Activated CD8-positive, alpha-beta T cell treated with anti-CD3 and anti-CD28 coated beads for 36 hours (primary cell): ENCODE measurements at regions not wholly inside any gene's neighbourhood (a gene's known extent, or its start where the extent isn't known, plus 50 kb on each side); places are given as distances from the start of the nearest gene placed in this dataset.

Experiments used
- ATAC-seq: fragments of 200-7000 bp; cut with Tn5 transposase; one replicate; pipeline ENCODE4 v1.10.0; 2021; ENCODE audit warnings: mild to moderate bottlenecking, moderate library complexity
- CTCF ChIA-PET: fragments of 350-600 bp; sonication (Branson Sonifier 250); formaldehyde crosslinking; loops from one replicate; lab custom pipeline; 2021; ENCODE audit warnings: antibody characterized with exemption; lab: Charles Lee
- POLR2A ChIA-PET: fragments of 350-600 bp; sonication (Branson Sonifier 250); formaldehyde crosslinking; loops from one replicate; lab custom pipeline; 2021; ENCODE audit warnings: antibody characterized with exemption; lab: Charles Lee
- DNase-seq: peaks from one replicate; pipeline ENCODE4 v3.0.0-alpha.2; 2020
- H3K27ac Mint-ChIP-seq: one replicate; pipeline ENCODE4 v1.8.0; 2021; ENCODE audit warnings: mild to moderate bottlenecking, mixed read lengths
- H3K27me3 Mint-ChIP-seq: one replicate; pipeline ENCODE4 v1.8.0; 2021; ENCODE audit warnings: mixed read lengths
- H3K36me3 Mint-ChIP-seq: one replicate; pipeline ENCODE4 v1.8.0; 2021; ENCODE audit warnings: low read depth, mixed read lengths
- H3K4me1 Mint-ChIP-seq: one replicate; pipeline ENCODE4 v1.8.0; 2021; ENCODE audit warnings: low read depth, mixed read lengths
- H3K4me3 Mint-ChIP-seq: one replicate; pipeline ENCODE4 v1.8.0; 2021; ENCODE audit warnings: mild to moderate bottlenecking, moderate library complexity, mixed read lengths
- H3K9me3 Mint-ChIP-seq: one replicate; pipeline ENCODE4 v1.8.0; 2021; ENCODE audit warnings: mixed read lengths
- intact Hi-C: fragments of 100-400 bp; cut with micrococcal nuclease; formaldehyde crosslinking; loops from one replicate; pipeline ENCODE4 v1.10.0; 2022
- TF ChIP-seq, protein P1 (sequence below): fragments of 200-600 bp; IDR thresholded peaks from one replicate; pipeline ENCODE4 v1.8.0; 2022; ENCODE audit warnings: antibody characterized with exemption, mild to moderate bottlenecking

DNA sequence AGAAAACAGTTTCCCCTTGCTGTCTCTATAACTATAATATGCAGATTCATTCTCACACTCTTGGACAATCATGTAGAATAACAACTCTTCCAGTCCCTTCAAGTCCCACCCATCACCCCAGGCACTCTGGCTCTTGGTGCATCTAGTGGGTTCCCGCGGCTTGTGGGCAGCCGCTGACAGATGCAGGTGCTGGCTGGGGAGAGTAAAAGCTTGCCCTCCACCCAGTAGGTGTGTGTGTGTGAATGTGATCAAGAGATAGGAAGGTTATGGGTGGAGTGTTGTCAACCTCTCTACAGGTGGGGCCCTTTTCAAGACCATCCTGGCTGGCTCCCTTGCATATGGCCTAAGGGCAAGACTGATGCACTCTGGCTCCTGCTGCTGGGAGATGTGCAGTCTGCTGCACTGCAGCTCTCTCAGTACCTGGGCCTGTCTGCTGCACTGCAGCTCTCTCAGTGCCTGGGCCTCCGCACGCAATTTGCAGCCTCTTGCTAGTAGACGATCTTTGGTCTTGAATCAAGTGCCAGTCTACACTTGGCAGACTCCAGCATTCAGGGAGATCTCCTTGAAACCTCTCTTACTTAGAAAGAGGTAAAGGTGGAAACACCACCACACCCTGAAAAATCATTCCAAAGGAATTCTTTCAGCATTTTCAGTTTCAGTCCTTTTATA, 189.7 kb upstream of the GDNF start:
- Mint-ChIP-seq H3K27ac (no peak overlapping the region), H3K27me3 (no peaks in the 10 kb centered on the region), H3K36me3 (no peaks in the 10 kb centered on the region), H3K9me3 (no peaks in the 10 kb centered on the region), H3K4me1 (no peaks in the 10 kb centered on the region), H3K4me3 (no peak overlapping the region)
- ChIA-PET POLR2A (no interaction called here), CTCF (no interaction called here)
- TF ChIP-seq, protein P1, sequence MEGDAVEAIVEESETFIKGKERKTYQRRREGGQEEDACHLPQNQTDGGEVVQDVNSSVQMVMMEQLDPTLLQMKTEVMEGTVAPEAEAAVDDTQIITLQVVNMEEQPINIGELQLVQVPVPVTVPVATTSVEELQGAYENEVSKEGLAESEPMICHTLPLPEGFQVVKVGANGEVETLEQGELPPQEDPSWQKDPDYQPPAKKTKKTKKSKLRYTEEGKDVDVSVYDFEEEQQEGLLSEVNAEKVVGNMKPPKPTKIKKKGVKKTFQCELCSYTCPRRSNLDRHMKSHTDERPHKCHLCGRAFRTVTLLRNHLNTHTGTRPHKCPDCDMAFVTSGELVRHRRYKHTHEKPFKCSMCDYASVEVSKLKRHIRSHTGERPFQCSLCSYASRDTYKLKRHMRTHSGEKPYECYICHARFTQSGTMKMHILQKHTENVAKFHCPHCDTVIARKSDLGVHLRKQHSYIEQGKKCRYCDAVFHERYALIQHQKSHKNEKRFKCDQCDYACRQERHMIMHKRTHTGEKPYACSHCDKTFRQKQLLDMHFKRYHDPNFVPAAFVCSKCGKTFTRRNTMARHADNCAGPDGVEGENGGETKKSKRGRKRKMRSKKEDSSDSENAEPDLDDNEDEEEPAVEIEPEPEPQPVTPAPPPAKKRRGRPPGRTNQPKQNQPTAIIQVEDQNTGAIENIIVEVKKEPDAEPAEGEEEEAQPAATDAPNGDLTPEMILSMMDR: no peak
- DNase-seq (no peak), ATAC-seq (no peak)
- intact Hi-C loops: no loop called here

DNA sequence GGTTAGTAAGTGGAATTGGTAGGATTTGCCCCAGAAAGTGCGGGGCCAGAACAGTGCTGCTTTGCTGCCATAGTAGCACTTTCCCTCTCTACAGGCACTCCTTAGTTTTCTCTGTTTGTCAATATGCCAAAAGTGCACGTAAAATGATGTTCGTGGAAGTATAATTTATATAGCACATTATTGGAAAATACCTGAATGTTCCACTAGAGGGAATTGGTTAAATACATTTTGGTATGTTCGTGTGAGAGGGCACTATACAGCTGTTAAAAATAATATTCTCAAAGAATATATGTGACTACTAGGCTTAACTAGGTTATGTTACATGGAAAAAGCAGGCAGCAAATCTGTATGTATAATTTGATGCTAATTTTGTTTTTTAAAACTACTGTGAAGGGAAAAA, 184.0 kb upstream of the GDNF start:
- POLR2A ChIA-PET: no interaction called here
- TF ChIP-seq, protein P1: no peak
- ATAC-seq (no peak), DNase-seq (no peak)
- Mint-ChIP-seq H3K9me3 (no peaks in the 10 kb centered on the region), H3K27me3 (peaks cover 2% of the 10 kb centered on the region), H3K27ac (no peak overlapping the region), H3K4me3 (no peak overlapping the region), H3K36me3 (no peaks in the 10 kb centered on the region), H3K4me1 (no peaks in the 10 kb centered on the region)
- CTCF ChIA-PET: no interaction called here
- intact Hi-C loops: no loop called here

DNA sequence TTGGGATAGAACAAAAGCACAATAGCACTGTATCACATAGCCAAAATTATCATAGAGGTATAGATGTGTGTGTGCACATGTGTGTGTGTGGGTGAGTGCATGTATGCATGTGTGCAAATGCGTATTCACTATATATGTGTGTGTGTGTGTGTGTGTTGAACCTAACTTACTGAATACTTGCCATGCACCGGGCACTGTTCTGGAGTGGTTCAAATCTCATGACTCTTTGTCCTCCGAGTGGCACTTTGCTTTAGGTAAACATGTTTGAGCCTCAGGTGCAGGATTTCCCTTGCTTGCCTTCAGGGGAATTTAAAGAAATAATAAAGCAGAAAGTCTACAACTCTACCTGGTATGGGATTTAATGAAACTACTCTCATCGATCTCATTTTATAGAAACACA, 183.5 kb upstream of the GDNF start:
- intact Hi-C loops: no loop called here
- TF ChIP-seq, protein P1: no peak
- ChIA-PET CTCF (no interaction called here), POLR2A (no interaction called here)
- ATAC-seq (no peak), DNase-seq (no peak)
- H3K9me3 Mint-ChIP-seq: no peaks in the 10 kb centered on the region
- H3K27ac Mint-ChIP-seq: no peak overlapping the region
- no peak overlapping the region for H3K4me3 Mint-ChIP-seq
- no peaks in the 10 kb centered on the region for H3K4me1 Mint-ChIP-seq
- no peaks in the 10 kb centered on the region for H3K36me3 Mint-ChIP-seq
- peaks cover 2% of the 10 kb centered on the region for H3K27me3 Mint-ChIP-seq

DNA sequence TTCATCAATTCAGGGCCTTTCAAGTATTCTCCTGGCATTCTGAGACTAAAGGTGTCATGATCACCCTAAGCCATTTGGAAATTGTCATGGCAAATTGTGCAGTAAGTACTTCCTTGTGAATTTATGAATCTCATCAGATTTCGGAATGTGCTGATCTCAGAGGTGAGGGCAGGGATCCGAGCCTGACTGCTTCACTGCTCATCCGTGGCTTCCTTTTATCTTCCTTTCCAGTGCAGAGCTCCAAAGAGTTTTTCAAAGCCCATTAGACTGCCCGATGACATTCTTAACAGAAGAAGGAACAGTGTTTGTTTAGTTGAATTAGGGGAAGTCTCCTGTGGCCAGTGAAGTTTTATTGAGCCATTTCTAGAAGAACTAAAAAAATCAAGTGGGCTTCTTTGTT, 182.8 kb upstream of the GDNF start:
- Mint-ChIP-seq H3K4me1 (no peaks in the 10 kb centered on the region), H3K27me3 (peaks cover 2% of the 10 kb centered on the region), H3K27ac (no peak overlapping the region), H3K36me3 (no peaks in the 10 kb centered on the region), H3K9me3 (no peaks in the 10 kb centered on the region), H3K4me3 (no peak overlapping the region)
- ChIA-PET CTCF (no interaction called here), POLR2A (interaction anchor here (0.7 kb wide), 1 partner anchor 92 kb away, joined by 3 read pairs; no protein-coding TSS in a partner anchor)
- no peak for ATAC-seq
- intact Hi-C loops: no loop called here
- no peak for DNase-seq
- TF ChIP-seq, protein P1: no peak

DNA sequence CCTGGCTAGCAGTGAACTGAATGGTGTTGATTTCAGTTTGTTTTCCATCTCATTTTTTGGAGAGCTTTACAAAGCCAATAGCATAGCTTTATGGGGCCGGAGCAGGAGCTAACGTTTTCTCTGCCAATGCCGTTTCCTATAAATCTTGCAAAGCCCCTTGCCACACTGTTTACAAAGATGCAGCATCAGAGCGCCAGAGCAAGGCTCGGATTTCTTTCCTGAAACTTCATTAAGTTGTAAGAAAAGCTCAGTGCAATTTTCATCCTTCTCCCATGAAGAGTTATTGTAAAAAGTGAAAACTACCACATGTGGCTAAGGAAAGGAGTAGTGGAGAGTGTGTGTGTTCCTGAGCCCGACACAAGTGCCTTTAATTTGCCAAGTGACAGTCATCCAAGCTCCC, 178.2 kb upstream of the GDNF start:
- ChIA-PET CTCF (interaction anchor here (0.9 kb wide), 1 partner anchor 48 kb away, joined by 3 read pairs; no protein-coding TSS in a partner anchor), POLR2A (no interaction called here)
- Mint-ChIP-seq H3K27me3 (peaks cover 2% of the 10 kb centered on the region), H3K9me3 (no peaks in the 10 kb centered on the region), H3K36me3 (no peaks in the 10 kb centered on the region), H3K4me3 (no peak overlapping the region), H3K27ac (no peak overlapping the region), H3K4me1 (no peaks in the 10 kb centered on the region)
- TF ChIP-seq, protein P1: no peak
- ATAC-seq (no peak), DNase-seq (no peak)
- intact Hi-C loops: no loop called here
